A549 (cell line): ENCODE measurements at regions not wholly inside any gene's neighbourhood (a gene's known extent, or its start where the extent isn't known, plus 50 kb on each side); places are given as distances from the start of the nearest gene placed in this dataset.

Experiments
- ATAC-seq, 2 experiments: fragments of 200-7000 bp in 1 of 2; fragments of >200 bp in 1 of 2; cut with Nextera tagmentation in 1 of 2; cut with Tn5 transposase in 1 of 2; 3 replicates each; pipeline versions ENCODE4 v1.8.0 to v1.9.1; 2018 to 2020; ENCODE audit warnings: mild to moderate bottlenecking in 1 of 2, moderate library complexity in 1 of 2
- CTCF ChIA-PET: fragments of 300-600 bp; sonication (Branson Sonifier 250); formaldehyde crosslinking; extraction: SDS; loops from one replicate; lab custom pipeline; 2021; ENCODE audit warnings: antibody characterized with exemption, inconsistent platforms; lab: Yijun Ruan, JAX
- POLR2A ChIA-PET: fragments of 350-600 bp; formaldehyde crosslinking; extraction: SDS; loops from one replicate; lab custom pipeline; 2021; ENCODE audit warnings: antibody characterized with exemption, inconsistent platforms; lab: Yijun Ruan, JAX
- DNase-seq, 2 experiments: peaks; one replicate each; pipeline versions ENCODE4 v3.0.0 to v3.0.0-alpha.2; 2011 to 2016; ENCODE audit warnings: low read depth in 1 of 2, low spot score in 1 of 2
- FAIRE-seq: peaks from 2 replicates; lab custom pipeline; 2011; peaks lifted over from hg19 to GRCh38; lab: Jason Lieb, UNC
- H3K27ac ChIP-seq, 2 experiments: fragments of >200 bp; sonication (Bioruptor Twin); formaldehyde crosslinking; 3 replicates each; pipeline ENCODE4 v1.5.1; 2016 to 2017
- H3K4me1 ChIP-seq: fragments of >200 bp; sonication (Bioruptor Twin); formaldehyde crosslinking; 3 replicates; pipeline ENCODE4 v1.6.1; 2016
- H3K4me2 ChIP-seq: fragments of >200 bp; sonication (Bioruptor Twin); formaldehyde crosslinking; 3 replicates; pipeline ENCODE4 v1.6.1; 2016
- H3K4me3 ChIP-seq: fragments of >200 bp; sonication (Bioruptor Twin); formaldehyde crosslinking; 3 replicates; pipeline ENCODE4 v1.5.1; 2016
- H3K9me3 ChIP-seq: fragments of >200 bp; sonication (Bioruptor Twin); formaldehyde crosslinking; 3 replicates; pipeline ENCODE4 v1.6.1; 2016
- BHLHE40 ChIP-seq: IDR thresholded peaks from 2 replicates; pipeline ENCODE4 v1.6.1; 2012; ENCODE audit warnings: low read depth, low read length, inconsistent platforms
- CBX8 ChIP-seq: fragments of 200-600 bp; sonication (generic); IDR thresholded peaks from 2 replicates; pipeline ENCODE4 v1.6.1; 2016
- CHD2 ChIP-seq: fragments of 150-350 bp; IDR thresholded peaks from 2 replicates; pipeline ENCODE4 v1.6.1; 2014; ENCODE audit warnings: low read length; ENCODE audit not compliant: partially characterized antibody
- CHD4 ChIP-seq: fragments of 200-600 bp; sonication (generic); IDR thresholded peaks from 2 replicates; pipeline ENCODE4 v1.6.1; 2016; ENCODE audit warnings: antibody characterized with exemption, mild to moderate bottlenecking, borderline replicate concordance
- E2F6 ChIP-seq: IDR thresholded peaks from 2 replicates; pipeline ENCODE4 v1.6.1; 2012; ENCODE audit warnings: low read depth, borderline replicate concordance
- EHMT2 ChIP-seq: fragments of 200-600 bp; sonication (generic); IDR thresholded peaks from 2 replicates; pipeline ENCODE4 v1.6.1; 2016; ENCODE audit warnings: antibody characterized with exemption, low read depth, mild to moderate bottlenecking, moderate library complexity
- ELK1 ChIP-seq: fragments of 150-350 bp; IDR thresholded peaks from 2 replicates; pipeline ENCODE4 v1.6.1; 2014; ENCODE audit warnings: low read depth, mild to moderate bottlenecking, low read length
- EP300 ChIP-seq, 2 experiments: fragments of >200 bp; sonication (Bioruptor Twin); formaldehyde crosslinking; IDR thresholded peaks; 2 replicates in 1 of 2; 3 replicates in 1 of 2; pipeline ENCODE4 v1.6.1; 2016 to 2017
- FOSB ChIP-seq: fragments of 250-450 bp; sonication (Bioruptor Pico); IDR thresholded peaks from 2 replicates; pipeline ENCODE4 v1.5.0; 2020; ENCODE audit warnings: mild to moderate bottlenecking, moderate library complexity
- FOXS1 ChIP-seq: fragments of 250-450 bp; sonication (Bioruptor Pico); IDR thresholded peaks from 2 replicates; pipeline ENCODE4 v1.5.0; 2020; ENCODE audit warnings: mild to moderate bottlenecking, moderate library complexity
- HDAC2 ChIP-seq: fragments of 200-600 bp; sonication (generic); IDR thresholded peaks from 2 replicates; pipeline ENCODE4 v1.6.1; 2016
- HES2 ChIP-seq: fragments of >200 bp; sonication (Bioruptor Twin); formaldehyde crosslinking; IDR thresholded peaks from 2 replicates; pipeline ENCODE4 v1.6.1; 2016
- HEYL ChIP-seq: fragments of 250-450 bp; sonication (Bioruptor Pico); IDR thresholded peaks from 2 replicates; pipeline ENCODE4 v1.8.0; 2021; ENCODE audit warnings: mild to moderate bottlenecking, moderate library complexity
- HOXA7 ChIP-seq: fragments of 250-450 bp; sonication (Bioruptor Pico); IDR thresholded peaks from 2 replicates; pipeline ENCODE4 v1.5.0; 2020; ENCODE audit warnings: mild to moderate bottlenecking, moderate library complexity
- HOXB13 ChIP-seq: fragments of 250-450 bp; sonication (Bioruptor Pico); IDR thresholded peaks from 2 replicates; pipeline ENCODE4 v1.5.0; 2020; ENCODE audit warnings: low read depth, mild to moderate bottlenecking, moderate library complexity
- JUNB ChIP-seq: fragments of >200 bp; sonication (Bioruptor Twin); formaldehyde crosslinking; IDR thresholded peaks from 2 replicates; pipeline ENCODE4 v1.6.1; 2016
- MAFK ChIP-seq: fragments of 450-650 bp; IDR thresholded peaks from 2 replicates; pipeline ENCODE4 v1.6.1; 2014; ENCODE audit not compliant: partially characterized antibody
- MYC ChIP-seq: IDR thresholded peaks from 2 replicates; pipeline ENCODE4 v1.6.1; 2012; ENCODE audit warnings: mild to moderate bottlenecking, inconsistent platforms, low read length, improper control_type of control experiment, borderline replicate concordance
- PHF8 ChIP-seq: fragments of 200-600 bp; sonication (generic); IDR thresholded peaks from 2 replicates; pipeline ENCODE4 v1.6.1; 2016; ENCODE audit warnings: low read depth, mild to moderate bottlenecking, antibody characterized with exemption, moderate library complexity, borderline replicate concordance
- POLR2A ChIP-seq: IDR thresholded peaks from 2 replicates; pipeline ENCODE4 v1.6.1; 2012; ENCODE audit warnings: mild to moderate bottlenecking, low read length
- POLR2AphosphoS2 ChIP-seq: conservative IDR thresholded peaks from 2 replicates; pipeline ENCODE4 v1.6.1; 2012; ENCODE audit warnings: low read length, improper control_type of control experiment, inconsistent platforms
- RARB ChIP-seq: fragments of 250-450 bp; sonication (Bioruptor Pico); IDR thresholded peaks from 2 replicates; pipeline ENCODE4 v1.8.0; 2021; ENCODE audit warnings: mild to moderate bottlenecking, moderate library complexity
- REST ChIP-seq: fragments of 200-600 bp; sonication (generic); IDR thresholded peaks from 2 replicates; pipeline ENCODE4 v1.6.1; 2016; ENCODE audit warnings: antibody characterized with exemption, mild to moderate bottlenecking, moderate library complexity
- SREBF2 ChIP-seq: fragments of 450-650 bp; IDR thresholded peaks from 2 replicates; pipeline ENCODE4 v1.6.1; 2014; ENCODE audit warnings: mild to moderate bottlenecking, moderate library complexity
- TP53 ChIP-seq: fragments of 250-450 bp; sonication (Bioruptor Pico); IDR thresholded peaks from 2 replicates; pipeline ENCODE4 v1.5.0; 2021; ENCODE audit warnings: mild to moderate bottlenecking, moderate library complexity
- ZFP36 ChIP-seq: fragments of 450-650 bp; IDR thresholded peaks from 2 replicates; pipeline ENCODE4 v1.6.1; 2014; ENCODE audit warnings: borderline replicate concordance; ENCODE audit not compliant: partially characterized antibody
- ZSCAN20 ChIP-seq: fragments of 250-450 bp; sonication (Bioruptor Pico); IDR thresholded peaks from 2 replicates; pipeline ENCODE4 v1.8.0; 2022; ENCODE audit warnings: mild to moderate bottlenecking, moderate library complexity
- WGBS: methylation state at CpG from one replicate; pipeline ENCODE4 v1.1.6; 2017; ENCODE audit errors: missing lambda C conversion rate; 5-methylcytosine and 5-hydroxymethylcytosine counted together

- TF ChIP-seq HOXB13 (no peak), BHLHE40 (no peak), HOXA7 (no peak), ZFP36 (no peak), CHD4 (no peak), ZSCAN20 (CRISPR knock-in tag) (no peak), CBX8 (no peak), PHF8 (no peak), MYC (no peak), HES2 (no peak), HEYL (CRISPR knock-in tag) (no peak), FOXS1 (CRISPR knock-in tag) (no peak)
- POLR2A ChIA-PET = no interaction called here
- DNase-seq (no peak), ATAC-seq (no peak), FAIRE-seq (no peak)
- no peaks in the 10 kb centered on the region for H3K4me1 ChIP-seq
- no peak overlapping the region for H3K4me3 ChIP-seq
- no peaks in the 10 kb centered on the region for H3K9me3 ChIP-seq
- CTCF ChIA-PET = interaction anchor here (0.9 kb wide), 1 partner anchor 15 kb away, joined by 3 read pairs; no protein-coding TSS in a partner anchor
- no peak overlapping the region for H3K4me2 ChIP-seq
- H3K27ac ChIP-seq = no peak overlapping the region
- 3% methylated on average over 3 of the region's 3 CpGs for WGBS
These were observed 247.8 kb upstream of the CHD6 start for GRCh38 chr20:41865938-41866337.

GRCh38 chr20:41862476-41862875, 244.3 kb upstream of the CHD6 start:
- H3K4me1 ChIP-seq = no peaks in the 10 kb centered on the region
- ATAC-seq (no peak), FAIRE-seq (no peak), DNase-seq (no peak)
- H3K9me3 ChIP-seq = no peaks in the 10 kb centered on the region
- no peak overlapping the region for H3K4me2 ChIP-seq
- ChIA-PET POLR2A (no interaction called here), CTCF (interaction anchor here (0.6 to 1.1 kb wide), 2 partner anchors 8 to 525 kb away, joined by 3 read pairs; no protein-coding TSS in a partner anchor)
- WGBS = 11% methylated on average over 4 of the region's 4 CpGs
- H3K4me3 ChIP-seq = no peak overlapping the region
- TF ChIP-seq JUNB = no peak
- H3K27ac ChIP-seq = no peak overlapping the region

- Histone ChIP-seq H3K27ac (no peak overlapping the region), H3K4me2 (no peak overlapping the region), H3K4me3 (no peak overlapping the region), H3K4me1 (no peaks in the 10 kb centered on the region), H3K9me3 (no peaks in the 10 kb centered on the region)
- DNase-seq (no peak), FAIRE-seq (no peak), ATAC-seq (no peak; a peak in 1 of 6 replicates)
- TF ChIP-seq E2F6 (no peak), HES2 (no peak), POLR2AphosphoS2 (no peak), EP300 (IDR thresholded peaks at IDR 0.05) (no peak), TP53 (CRISPR knock-in tag) (no peak), EHMT2 (no peak), CHD4 (no peak), HDAC2 (no peak), POLR2A (no peak), REST (no peak), ZFP36 (no peak), ELK1 (no peak), CHD2 (no peak), FOSB (CRISPR knock-in tag) (no peak), SREBF2 (no peak), MAFK (no peak), RARB (no peak), JUNB (no peak)
- CTCF ChIA-PET = interaction anchor here (0.6 kb wide), 1 partner anchor 526 kb away, joined by 3 read pairs; no protein-coding TSS in a partner anchor
- whole genome bisulfite sequencing = 4% methylated on average over 6 of the region's 6 CpGs
- POLR2A ChIA-PET = no interaction called here
These were observed 243.7 kb upstream of the CHD6 start for GRCh38 chr20:41861772-41862422.
